GM10248 (cell line): ENCODE measurements at regions not wholly inside any gene's neighbourhood (a gene's known extent, or its start where the extent isn't known, plus 50 kb on each side); places are given as distances from the start of the nearest gene placed in this dataset.

Experiments used
- CTCF ChIA-PET: fragments of 300-600 bp; sonication (Branson Sonifier 250); formaldehyde crosslinking; extraction: SDS; loops from one replicate; lab custom pipeline; 2021; ENCODE audit warnings: antibody characterized with exemption; lab: Yijun Ruan, JAX
- POLR2A ChIA-PET: fragments of 350-650 bp; sonication (Branson Sonifier 250); formaldehyde crosslinking; extraction: SDS; loops from one replicate; lab custom pipeline; 2020; ENCODE audit warnings: antibody characterized with exemption; lab: Yijun Ruan, JAX
- DNase-seq: peaks from one replicate; pipeline ENCODE4 v3.0.0; 2012; ENCODE audit errors: extremely low spot score
- TF ChIP-seq, protein P1 (sequence below): IDR thresholded peaks from 2 replicates; pipeline ENCODE4 v1.5.1; 2012; ENCODE audit warnings: mild to moderate bottlenecking, low read depth; ENCODE audit errors: extremely low read depth, missing control alignments, control extremely low read depth

DNA sequence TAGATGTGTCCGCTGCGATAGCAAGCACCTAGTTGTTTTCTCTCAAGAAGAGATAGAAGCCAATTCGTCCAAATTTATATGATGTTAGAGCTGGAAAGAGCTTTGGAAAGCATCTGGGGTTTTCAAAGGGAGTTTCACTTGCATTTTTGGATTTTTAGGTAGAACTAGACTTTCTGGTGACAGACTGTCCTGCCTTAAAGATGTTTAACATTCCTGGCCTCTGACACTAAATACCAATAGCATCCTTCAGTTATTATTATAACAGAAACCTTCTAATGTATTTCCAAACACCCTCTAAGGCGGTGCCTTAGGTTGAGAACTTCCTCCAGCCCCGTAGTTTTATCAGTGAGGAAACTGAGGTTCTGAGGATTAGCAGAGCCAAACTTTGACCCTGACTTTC is 305.3 kb downstream of the SATB1 start:
- TF ChIP-seq, protein P1, sequence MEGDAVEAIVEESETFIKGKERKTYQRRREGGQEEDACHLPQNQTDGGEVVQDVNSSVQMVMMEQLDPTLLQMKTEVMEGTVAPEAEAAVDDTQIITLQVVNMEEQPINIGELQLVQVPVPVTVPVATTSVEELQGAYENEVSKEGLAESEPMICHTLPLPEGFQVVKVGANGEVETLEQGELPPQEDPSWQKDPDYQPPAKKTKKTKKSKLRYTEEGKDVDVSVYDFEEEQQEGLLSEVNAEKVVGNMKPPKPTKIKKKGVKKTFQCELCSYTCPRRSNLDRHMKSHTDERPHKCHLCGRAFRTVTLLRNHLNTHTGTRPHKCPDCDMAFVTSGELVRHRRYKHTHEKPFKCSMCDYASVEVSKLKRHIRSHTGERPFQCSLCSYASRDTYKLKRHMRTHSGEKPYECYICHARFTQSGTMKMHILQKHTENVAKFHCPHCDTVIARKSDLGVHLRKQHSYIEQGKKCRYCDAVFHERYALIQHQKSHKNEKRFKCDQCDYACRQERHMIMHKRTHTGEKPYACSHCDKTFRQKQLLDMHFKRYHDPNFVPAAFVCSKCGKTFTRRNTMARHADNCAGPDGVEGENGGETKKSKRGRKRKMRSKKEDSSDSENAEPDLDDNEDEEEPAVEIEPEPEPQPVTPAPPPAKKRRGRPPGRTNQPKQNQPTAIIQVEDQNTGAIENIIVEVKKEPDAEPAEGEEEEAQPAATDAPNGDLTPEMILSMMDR, result no peak
- no peak for DNase-seq
- ChIA-PET CTCF (no interaction called here), POLR2A (no interaction called here)

- TF ChIP-seq, protein P1, result no peak
- ChIA-PET POLR2A (no interaction called here), CTCF (no interaction called here)
- no peak for DNase-seq
Observed at GRCh38 chr3:18114894-18115293, 310.2 kb downstream of the SATB1 start.

- CTCF ChIA-PET, result interaction anchor here (1.3 kb wide), 1 partner anchor 47 kb away, joined by 3 read pairs; no protein-coding TSS in a partner anchor
- TF ChIP-seq, protein P1, result no peak
- POLR2A ChIA-PET, result no interaction called here
- no peak for DNase-seq
Observed at GRCh38 chr3:18113417-18113816, 311.7 kb downstream of the SATB1 start.

GRCh38 chr3:18112674-18113375 is 312.3 kb downstream of the SATB1 start:
- DNase-seq, result no peak
- TF ChIP-seq, protein P1, result no peak
- ChIA-PET CTCF (interaction anchor here (1.3 kb wide), 1 partner anchor 46 kb away, joined by 3 read pairs; no protein-coding TSS in a partner anchor), POLR2A (no interaction called here)

GRCh38 chr3:18111796-18112232 is 313.3 kb downstream of the SATB1 start:
- DNase-seq, result peak; percentile 24
- ChIA-PET CTCF (interaction anchor here (1.1 kb wide), 1 partner anchor 9 kb away, joined by 4 read pairs; no protein-coding TSS in a partner anchor), POLR2A (no interaction called here)
- TF ChIP-seq, protein P1, result no peak

- TF ChIP-seq, protein P1, result no peak
- POLR2A ChIA-PET, result no interaction called here
- CTCF ChIA-PET, result no interaction called here
- DNase-seq, result no peak
Observed at GRCh38 chr3:18103591-18103990, 321.5 kb downstream of the SATB1 start.
